Loucy (cell line): ENCODE measurements at regions not wholly inside any gene's neighbourhood (a gene's known extent, or its start where the extent isn't known, plus 50 kb on each side); places are given as distances from the start of the nearest gene placed in this dataset.
A peak's percentile ranks its signal among the peaks of the same experiment; 100 is the strongest.

Source experiments
- H2AFZ ChIP-seq: fragments of 200-600 bp; sonication (generic); 2 replicates; pipeline ENCODE4 v1.6.0; 2016; ENCODE audit warnings: antibody characterized with exemption, mild to moderate bottlenecking, low read length, moderate library complexity
- H3F3A ChIP-seq: fragments of 200-600 bp; 2 replicates; pipeline ENCODE4 v1.6.0; 2016; ENCODE audit warnings: antibody characterized with exemption, low read depth, mild to moderate bottlenecking
- H3K27me3 ChIP-seq: fragments of 200-600 bp; sonication (generic); 2 replicates; pipeline ENCODE4 v1.6.1; 2014; ENCODE audit warnings: low read length, mild to moderate bottlenecking; ENCODE audit not compliant: insufficient read depth, poor library complexity, severe bottlenecking
- H3K36me3 ChIP-seq: fragments of 200-600 bp; sonication (generic); 2 replicates; pipeline ENCODE4 v1.6.1; 2016; ENCODE audit warnings: low read length; ENCODE audit not compliant: insufficient read depth
- H3K4me1 ChIP-seq: fragments of 200-600 bp; sonication (generic); 2 replicates; pipeline ENCODE4 v1.5.1; 2014; ENCODE audit warnings: low read length, mild to moderate bottlenecking; ENCODE audit not compliant: insufficient read depth, poor library complexity, severe bottlenecking
- H3K4me2 ChIP-seq: fragments of 200-600 bp; sonication (generic); 2 replicates; pipeline ENCODE4 v1.6.0; 2014; ENCODE audit warnings: antibody characterized with exemption, low read length, low read depth, mild to moderate bottlenecking; ENCODE audit not compliant: poor library complexity, severe bottlenecking
- H3K4me3 ChIP-seq: fragments of 200-600 bp; sonication (generic); 2 replicates; pipeline ENCODE4 v1.5.1; 2014; ENCODE audit warnings: low read length, mild to moderate bottlenecking, mixed read lengths; ENCODE audit not compliant: poor library complexity, severe bottlenecking
- H3K79me2 ChIP-seq: fragments of 200-600 bp; sonication (generic); 2 replicates; pipeline ENCODE4 v1.6.1; 2014; ENCODE audit warnings: low read length; ENCODE audit not compliant: insufficient read depth
- H3K9ac ChIP-seq: fragments of 200-600 bp; sonication (generic); 2 replicates; pipeline ENCODE4 v1.6.0; 2014; ENCODE audit warnings: mild to moderate bottlenecking, low read depth, low read length, moderate library complexity; ENCODE audit not compliant: poor library complexity, severe bottlenecking
- H3K9me2 ChIP-seq: fragments of 200-600 bp; sonication (generic); replicated peaks from 2 replicates; pipeline ENCODE4 v1.6.1; 2016; ENCODE audit warnings: low read depth, low read length, mixed read lengths
- H3K9me3 ChIP-seq: fragments of 200-600 bp; sonication (generic); 2 replicates; pipeline ENCODE4 v1.6.1; 2014; ENCODE audit warnings: mild to moderate bottlenecking, antibody characterized with exemption, low read length, low read depth; ENCODE audit not compliant: insufficient read depth
- H4K20me1 ChIP-seq: fragments of 200-600 bp; sonication (generic); 2 replicates; pipeline ENCODE4 v1.6.0; 2014; ENCODE audit warnings: antibody characterized with exemption, low read length, mild to moderate bottlenecking; ENCODE audit not compliant: insufficient read depth, poor library complexity, severe bottlenecking
- EZH2phosphoT487 ChIP-seq: fragments of 200-600 bp; IDR thresholded peaks from 2 replicates; pipeline ENCODE4 v1.6.1; 2018; ENCODE audit warnings: antibody characterized with exemption, mild to moderate bottlenecking, moderate library complexity, borderline replicate concordance
- TF ChIP-seq, protein P1 (sequence below): fragments of 200-600 bp; sonication (generic); conservative IDR thresholded peaks from 2 replicates; pipeline ENCODE4 v1.5.1; 2014; ENCODE audit warnings: mild to moderate bottlenecking, antibody characterized with exemption, low read length

DNA sequence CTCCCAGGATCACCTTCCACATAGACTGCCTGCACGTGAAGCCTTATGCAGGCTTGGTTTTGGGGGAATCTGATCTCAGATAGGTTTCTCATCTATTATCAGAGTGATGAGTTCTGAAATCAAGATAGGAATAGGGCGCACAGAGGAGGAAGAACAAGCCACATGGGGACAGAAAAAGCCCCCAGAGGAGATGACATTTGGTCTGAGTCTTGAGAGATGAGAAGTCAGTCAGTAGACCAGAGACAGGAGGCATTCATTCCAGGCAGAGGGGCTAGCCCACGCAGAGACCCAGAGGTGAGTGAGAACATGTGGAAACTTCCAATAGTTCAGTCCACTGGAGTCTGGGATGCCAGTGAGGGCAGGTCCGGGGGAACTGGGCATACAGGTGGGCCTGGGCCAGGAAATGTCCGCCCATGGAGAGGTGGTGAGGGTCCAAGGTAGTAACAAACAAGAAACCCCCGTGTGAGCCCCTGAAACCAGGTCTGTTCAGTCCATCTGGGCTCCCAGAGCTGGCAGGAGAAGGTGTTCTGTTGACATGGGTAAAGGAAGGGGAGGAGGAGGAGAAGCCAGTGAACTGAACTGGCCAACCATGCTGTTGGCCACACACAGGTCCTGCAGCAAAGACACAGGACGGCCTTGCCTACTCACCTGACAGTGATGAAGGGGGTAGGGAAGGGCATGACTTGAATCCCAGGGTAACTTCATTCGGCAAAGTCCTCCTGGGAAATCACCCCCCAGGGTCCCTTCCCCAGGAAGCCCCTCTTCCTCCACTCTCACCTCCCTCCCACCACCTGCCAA lies 69.3 kb upstream of the SMNDC1 start:
- Histone ChIP-seq H3K4me1 (no peaks in the 10 kb centered on the region), H3K4me3 (no peak overlapping the region), H4K20me1 (no peaks in the 10 kb centered on the region), H3K9ac (no peak overlapping the region), H3K27me3 (no peaks in the 10 kb centered on the region), H3F3A (no peaks in the 10 kb centered on the region), H3K4me2 (no peak overlapping the region), H3K36me3 (no peaks in the 10 kb centered on the region), H3K9me3 (no peaks in the 10 kb centered on the region), H3K79me2 (no peaks in the 10 kb centered on the region), H3K9me2 (no peaks in the 10 kb centered on the region), H2AFZ (no peak overlapping the region)
- TF ChIP-seq, protein P1, sequence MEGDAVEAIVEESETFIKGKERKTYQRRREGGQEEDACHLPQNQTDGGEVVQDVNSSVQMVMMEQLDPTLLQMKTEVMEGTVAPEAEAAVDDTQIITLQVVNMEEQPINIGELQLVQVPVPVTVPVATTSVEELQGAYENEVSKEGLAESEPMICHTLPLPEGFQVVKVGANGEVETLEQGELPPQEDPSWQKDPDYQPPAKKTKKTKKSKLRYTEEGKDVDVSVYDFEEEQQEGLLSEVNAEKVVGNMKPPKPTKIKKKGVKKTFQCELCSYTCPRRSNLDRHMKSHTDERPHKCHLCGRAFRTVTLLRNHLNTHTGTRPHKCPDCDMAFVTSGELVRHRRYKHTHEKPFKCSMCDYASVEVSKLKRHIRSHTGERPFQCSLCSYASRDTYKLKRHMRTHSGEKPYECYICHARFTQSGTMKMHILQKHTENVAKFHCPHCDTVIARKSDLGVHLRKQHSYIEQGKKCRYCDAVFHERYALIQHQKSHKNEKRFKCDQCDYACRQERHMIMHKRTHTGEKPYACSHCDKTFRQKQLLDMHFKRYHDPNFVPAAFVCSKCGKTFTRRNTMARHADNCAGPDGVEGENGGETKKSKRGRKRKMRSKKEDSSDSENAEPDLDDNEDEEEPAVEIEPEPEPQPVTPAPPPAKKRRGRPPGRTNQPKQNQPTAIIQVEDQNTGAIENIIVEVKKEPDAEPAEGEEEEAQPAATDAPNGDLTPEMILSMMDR, result no peak
- TF ChIP-seq EZH2phosphoT487, result no peak

DNA sequence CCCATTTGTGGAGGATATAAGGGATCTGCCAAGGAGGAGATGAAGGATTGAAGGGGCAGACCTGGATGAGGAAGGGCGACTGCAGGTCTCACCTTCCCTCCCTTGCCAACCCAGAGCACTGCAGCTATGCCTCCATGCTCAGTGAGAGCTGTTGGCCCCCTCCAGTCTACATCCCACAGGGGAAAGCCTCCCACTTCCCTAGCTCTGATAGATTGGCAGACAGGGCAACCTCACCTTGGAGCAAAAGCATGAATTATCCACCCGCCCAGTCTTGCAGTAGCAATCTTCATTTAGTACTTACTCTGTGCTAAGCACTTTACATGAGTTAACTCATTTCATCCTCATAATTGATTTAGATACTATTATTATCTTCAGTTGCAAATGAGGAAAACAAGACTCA lies 70.4 kb upstream of the SMNDC1 start:
- TF ChIP-seq, protein P1, result no peak
- TF ChIP-seq EZH2phosphoT487, result no peak

DNA sequence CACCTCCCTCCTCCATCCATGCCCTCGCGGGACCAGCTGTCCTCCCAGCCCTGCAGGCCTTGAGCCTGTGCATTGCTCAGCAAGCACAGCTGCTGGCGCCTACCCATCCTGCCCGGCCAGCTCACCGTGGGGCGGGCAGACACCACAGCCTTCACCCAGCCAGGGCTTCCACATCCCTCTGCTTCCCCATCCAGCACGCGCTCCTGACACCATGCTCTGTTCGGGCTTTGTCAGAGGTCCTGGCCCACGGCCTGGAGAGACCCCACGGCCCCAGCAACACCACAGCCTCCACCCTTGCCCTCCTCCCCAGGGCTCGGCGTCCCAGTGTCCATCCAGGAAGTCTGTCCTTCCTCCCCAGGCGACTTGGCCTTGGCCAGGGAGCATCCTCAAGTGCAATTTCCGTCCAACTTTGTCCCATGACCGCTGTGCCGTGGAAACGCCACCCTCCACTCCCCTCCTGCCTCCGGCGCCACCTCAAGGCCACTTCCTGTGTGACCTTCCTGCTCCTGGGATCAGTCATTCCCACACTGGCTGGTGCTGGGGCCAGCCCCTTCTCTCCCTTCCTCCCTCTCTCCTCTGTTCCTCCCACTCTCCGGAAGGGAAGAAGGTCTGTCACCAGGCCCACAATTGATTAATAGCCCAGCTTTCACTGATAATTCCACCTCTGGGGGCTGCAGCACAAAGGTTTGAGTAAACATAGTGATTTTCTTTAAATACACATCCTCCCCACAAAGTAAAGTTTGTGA lies 71.5 kb upstream of the SMNDC1 start:
- no peak overlapping the region for H3K9ac ChIP-seq
- H3K9me3 ChIP-seq, result no peaks in the 10 kb centered on the region
- H4K20me1 ChIP-seq, result no peaks in the 10 kb centered on the region
- H3K4me3 ChIP-seq, result no peak overlapping the region
- H3K79me2 ChIP-seq, result no peaks in the 10 kb centered on the region
- no peaks in the 10 kb centered on the region for H3F3A ChIP-seq
- no peaks in the 10 kb centered on the region for H3K4me1 ChIP-seq
- no peak overlapping the region for H3K4me2 ChIP-seq
- H3K9me2 ChIP-seq, result no peaks in the 10 kb centered on the region
- H3K27me3 ChIP-seq, result no peaks in the 10 kb centered on the region
- TF ChIP-seq EZH2phosphoT487, result no peak
- TF ChIP-seq, protein P1, result 0 out of 2 replicates have a peak, but pooled peaks have one; percentile 8
- H2AFZ ChIP-seq, result no peak overlapping the region
- H3K36me3 ChIP-seq, result no peaks in the 10 kb centered on the region

More for the DNA sequence above, 70.4 kb upstream of the SMNDC1 start:
- H3K36me3 ChIP-seq, result no peaks in the 10 kb centered on the region
- H3K9me2 ChIP-seq, result no peaks in the 10 kb centered on the region
- no peaks in the 10 kb centered on the region for H3K79me2 ChIP-seq
- no peaks in the 10 kb centered on the region for H3K27me3 ChIP-seq
- no peaks in the 10 kb centered on the region for H3K4me1 ChIP-seq
- no peaks in the 10 kb centered on the region for H4K20me1 ChIP-seq
- H3K4me2 ChIP-seq, result no peak overlapping the region
- H3K4me3 ChIP-seq, result no peak overlapping the region
- no peaks in the 10 kb centered on the region for H3K9me3 ChIP-seq
- no peaks in the 10 kb centered on the region for H3F3A ChIP-seq
- no peak overlapping the region for H2AFZ ChIP-seq
- H3K9ac ChIP-seq, result no peak overlapping the region
